Stimulated activated CD8-positive, alpha-beta memory T cell treated with anti-CD3 and anti-CD28 coated beads, Interleukin-2, amount 100 ng/mL, for 1 hour (primary cell): ENCODE measurements at regions not wholly inside any gene's neighbourhood (a gene's known extent, or its start where the extent isn't known, plus 50 kb on each side); places are given as distances from the start of the nearest gene placed in this dataset.
"Not testable (repeated sequence)": the region's sequence is repeated elsewhere in the genome, so short reads cannot be mapped to it uniquely, and the experiment has no call there.

Experiments used
- DNase-seq, 2 donors: peaks; one replicate each; pipeline ENCODE4 v3.0.0-alpha.2; 2020; ENCODE audit warnings: low read depth in 2 of 2

DNA sequence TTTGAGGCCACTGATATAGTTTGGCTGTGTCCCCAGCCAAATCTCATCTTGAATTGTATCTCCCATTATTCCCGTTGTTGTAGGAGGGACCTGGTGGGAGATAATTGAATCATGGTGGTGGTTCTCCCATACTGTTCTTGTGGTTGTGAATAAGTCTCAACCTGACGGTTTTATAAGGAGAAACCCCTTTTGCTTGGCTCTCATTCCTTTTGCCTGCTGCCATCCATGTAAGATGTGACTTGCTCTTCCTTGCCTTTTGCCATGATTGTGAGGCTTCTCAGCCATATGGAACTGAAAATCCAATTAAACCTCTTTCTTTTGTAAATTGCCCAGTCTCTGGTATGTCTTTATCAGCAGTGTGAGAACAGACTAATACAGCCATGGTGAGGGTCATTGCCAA lies 431.6 kb upstream of the ID2 start:
- not testable (repeated sequence) for DNase-seq

DNA sequence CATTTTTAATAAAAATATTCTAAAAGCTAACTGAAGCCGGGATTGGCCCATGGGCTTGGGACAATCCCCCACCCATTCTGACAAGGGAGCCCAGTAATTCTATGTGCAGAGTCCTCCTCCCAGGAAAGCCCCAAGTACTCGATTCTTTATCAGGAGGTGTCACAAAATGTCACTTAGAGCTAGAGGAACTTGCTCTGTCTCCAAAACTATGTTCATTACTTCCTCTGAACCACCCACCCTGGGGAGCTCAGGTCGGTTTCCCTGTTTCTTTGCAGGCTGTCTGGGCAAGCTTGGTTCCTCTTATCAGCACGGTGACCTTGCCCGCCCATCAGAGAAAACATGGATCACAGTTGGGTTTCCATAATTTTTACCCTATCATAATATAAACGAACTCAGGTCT lies 430.6 kb upstream of the ID2 start:
- no peak for DNase-seq

DNA sequence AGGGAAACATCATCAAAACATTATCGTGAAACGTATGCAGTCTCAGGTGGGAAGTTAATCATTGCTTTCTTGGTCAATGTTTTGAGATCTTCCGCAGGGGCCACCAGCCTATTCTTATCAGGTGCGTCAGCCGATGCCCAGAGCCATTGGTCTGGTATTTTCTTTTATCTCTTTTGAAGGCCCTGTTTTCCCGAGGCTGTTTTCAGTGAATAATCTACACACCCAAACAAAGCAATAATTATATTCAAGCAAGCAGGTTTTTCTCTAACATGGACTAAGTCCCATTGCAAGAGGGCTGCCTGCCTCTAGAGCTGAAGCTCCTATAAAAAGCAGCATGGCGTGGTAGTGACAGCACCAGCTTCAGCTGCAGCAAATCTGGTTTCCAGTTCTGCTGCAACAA lies 430.0 kb upstream of the ID2 start:
- no peak for DNase-seq

DNA sequence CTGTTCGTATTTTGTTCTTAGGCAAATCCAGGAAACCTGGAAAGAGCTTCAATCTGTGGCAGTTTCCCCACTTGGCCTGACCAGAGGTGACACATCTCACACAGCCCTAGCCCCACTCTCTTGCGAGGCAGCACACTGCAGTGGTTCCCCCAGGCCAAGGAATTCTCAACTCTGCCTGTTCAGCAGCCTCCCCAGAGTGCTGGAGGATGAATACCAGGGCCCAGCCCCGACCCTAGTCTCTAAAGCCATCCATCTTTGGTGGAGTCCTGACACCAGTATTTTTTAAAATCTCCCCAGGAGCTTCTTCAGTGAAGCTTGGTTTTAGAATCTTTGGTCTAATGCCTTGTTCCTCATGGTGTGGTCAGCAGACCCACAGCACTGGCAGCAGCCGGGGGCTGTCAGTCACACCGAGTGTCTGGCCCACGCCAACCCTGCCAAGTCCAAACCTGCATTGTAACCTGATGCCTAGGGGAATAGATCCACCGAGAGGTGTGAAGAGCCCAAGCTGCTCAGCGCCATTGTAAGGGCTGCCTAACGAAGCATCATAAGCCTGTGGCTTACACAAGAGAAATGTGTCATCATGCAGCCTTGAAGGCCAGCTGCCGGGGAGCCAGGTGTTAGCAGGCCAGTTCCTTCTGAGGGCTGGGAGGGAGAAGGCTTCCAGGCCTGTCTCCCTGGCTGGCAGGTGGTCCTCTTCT lies 428.7 kb upstream of the ID2 start:
- no peak for DNase-seq

DNA sequence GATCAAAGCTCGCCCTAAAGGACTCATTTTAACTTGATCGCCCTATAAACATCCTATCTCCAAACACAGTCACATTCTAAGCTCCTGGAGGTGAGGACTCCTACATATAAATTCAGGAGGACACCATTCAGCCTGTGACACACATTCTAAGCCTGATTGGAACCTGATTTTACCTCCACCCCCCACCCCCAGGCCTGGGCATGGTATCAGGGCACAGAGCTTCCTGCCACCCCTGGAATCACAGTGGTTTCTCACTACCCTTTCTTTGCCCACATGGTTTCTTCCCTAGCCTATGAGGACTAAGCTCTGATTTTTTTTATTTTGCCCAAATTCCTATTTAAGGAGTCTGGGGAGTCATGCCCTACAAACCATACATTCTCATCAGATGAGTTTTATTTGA lies 428.1 kb upstream of the ID2 start:
- no peak for DNase-seq

DNA sequence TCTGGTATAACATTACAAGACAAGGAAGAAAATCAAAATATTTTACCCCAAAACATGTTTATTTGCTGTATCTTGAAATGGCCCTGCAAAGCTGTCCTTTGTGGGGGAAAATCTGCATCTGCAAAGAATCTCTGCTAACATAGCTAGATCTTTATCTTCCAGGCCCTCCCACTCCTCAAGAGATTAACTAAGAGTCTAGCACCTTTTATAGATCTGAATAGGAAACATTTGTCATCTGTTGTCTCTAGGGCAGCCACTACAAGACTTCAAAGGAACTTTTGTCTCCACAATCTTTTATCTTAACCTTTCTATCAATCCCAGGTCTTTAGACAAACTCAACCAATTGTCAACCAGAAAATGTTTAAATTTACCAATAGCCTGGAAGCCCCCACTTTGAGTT lies 427.6 kb upstream of the ID2 start:
- DNase-seq = not testable (repeated sequence)

DNA sequence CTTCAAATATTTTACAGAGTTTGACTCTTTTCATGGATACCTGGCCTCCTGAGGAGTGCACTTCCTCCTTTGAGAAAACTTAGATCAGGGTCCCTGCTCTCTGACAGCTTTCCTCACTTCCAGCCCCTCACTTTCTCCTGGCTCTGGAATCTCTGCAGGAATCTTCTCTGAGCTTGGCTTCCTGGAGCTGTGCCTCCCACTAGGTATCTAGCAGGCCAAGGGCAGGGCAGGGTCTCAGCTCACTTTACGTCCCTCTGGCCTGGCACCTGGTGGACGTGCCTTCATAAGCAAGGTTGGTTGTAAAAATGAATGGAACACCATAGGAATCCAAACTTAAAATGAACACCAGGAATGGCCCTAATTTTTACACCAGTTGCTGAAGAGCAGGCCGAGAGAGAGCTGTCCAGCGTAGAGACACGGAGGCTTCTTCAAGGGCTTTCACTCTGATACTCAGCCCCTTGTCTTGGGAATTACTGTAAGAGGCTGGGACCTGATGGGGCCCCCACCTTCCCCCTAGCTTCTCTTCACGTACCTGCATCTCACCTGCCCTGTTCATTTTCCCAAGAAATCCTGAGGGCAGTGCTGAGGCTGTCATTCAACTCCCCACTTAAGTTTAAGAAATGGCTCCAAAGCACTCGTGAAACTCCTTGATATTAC lies 426.9 kb upstream of the ID2 start:
- DNase-seq = no peak

DNA sequence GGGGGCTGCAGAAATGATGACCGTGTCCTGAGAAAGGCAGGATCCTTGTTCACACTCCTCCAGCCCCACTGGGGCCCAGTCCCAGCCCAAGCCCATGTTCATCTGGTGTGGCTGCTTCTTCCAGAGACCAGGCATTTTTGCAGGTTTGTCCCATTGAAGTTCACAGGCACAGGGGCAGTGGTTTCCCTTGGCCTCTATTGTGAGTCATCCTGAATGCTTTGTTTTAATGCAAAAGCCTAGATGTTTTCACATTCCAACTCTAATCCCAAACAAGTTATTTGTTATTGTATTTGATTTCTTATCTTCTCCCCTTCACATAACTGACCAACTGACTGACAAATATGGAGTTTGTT lies 426.4 kb upstream of the ID2 start:
- no peak for DNase-seq

DNA sequence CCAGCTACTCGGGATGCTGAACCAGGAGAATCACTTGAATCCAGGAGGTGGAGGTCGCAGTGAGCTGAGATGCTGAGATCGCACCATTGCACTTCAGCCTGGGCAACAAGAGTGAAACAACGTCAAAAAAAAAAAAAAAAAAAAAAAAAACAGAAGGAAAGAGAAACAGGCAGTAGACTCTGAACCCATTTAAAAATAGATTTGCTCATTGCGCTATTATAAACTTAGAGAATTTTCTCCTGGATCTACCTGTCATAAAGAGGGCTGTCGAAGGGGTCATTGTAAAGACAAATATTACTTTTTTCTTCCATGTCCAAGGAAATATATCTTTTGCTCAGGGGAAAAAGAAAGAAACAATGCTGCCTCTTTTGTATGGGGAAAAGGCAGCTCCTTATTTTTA lies 425.0 kb upstream of the ID2 start:
- no peak for DNase-seq

DNA sequence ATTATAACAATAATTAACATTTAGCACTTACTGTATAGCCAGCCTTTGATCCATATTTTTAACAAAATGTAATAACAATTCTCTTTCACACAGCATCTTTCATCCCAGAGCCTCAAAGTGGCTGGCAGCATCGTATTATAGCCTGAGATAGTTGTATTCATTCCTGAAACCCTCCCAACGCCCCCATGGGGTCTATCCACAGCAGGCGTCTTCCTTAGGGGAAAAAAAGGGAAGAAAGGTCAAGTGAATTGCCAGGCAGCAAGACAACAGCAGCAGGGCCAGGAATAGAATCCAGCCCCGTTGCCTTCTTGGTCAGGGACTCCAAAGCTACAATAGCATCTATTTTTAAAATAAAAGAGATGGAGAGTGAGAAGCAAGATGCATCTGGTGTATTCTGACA lies 424.4 kb upstream of the ID2 start:
- no peak for DNase-seq

DNA sequence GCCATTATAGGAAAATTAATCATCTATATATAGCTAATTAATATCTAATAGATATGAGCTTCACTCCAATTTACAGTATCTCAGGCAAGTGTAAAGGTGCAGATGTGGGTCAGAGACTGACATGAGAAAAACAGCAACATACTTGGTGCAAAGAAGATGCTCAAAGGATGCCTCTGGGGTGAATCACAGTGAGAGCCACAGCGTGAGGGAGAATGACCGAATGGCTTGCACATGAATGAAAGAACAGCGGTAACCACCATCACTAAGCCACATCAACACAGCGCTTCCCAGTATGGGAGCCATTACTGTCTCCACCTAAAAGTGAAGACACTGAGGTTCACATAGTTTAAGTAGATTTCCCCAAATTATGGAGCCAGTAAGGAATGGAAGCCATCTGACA lies 423.4 kb upstream of the ID2 start:
- no peak for DNase-seq

DNA sequence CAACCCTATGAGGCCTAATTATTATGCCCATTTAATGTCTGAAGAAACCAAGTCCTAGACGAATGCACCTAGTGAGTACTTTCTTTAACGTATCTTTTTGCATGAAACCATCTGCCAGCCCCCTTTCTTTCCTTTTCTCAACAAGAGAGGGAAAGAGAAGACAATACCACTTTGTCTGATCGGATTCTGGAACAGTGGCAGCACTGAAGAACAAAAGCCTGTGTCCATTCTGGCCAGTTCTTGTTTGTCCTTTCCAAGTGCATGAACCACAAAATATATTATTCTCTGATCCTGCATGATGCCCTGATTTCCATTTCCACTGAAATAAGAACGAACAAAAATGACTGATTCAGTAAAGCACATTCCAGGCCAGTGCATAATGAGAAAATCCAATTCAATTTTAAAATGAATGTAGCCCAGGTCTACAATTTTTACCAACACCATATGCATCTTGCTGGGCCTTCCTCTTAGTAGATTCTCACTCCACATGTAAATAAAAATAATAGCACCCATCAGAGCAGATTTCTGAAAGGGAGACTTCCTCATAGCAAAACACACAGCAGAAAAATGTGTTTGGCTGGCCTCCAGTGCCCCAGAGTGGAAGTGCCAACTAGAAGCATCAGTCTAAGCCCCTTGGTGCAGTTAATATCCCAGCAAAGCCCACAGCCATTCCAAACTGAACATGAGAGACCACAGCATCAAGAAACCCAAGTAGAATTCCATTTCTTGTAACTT lies 422.6 kb upstream of the ID2 start:
- DNase-seq = no peak

DNA sequence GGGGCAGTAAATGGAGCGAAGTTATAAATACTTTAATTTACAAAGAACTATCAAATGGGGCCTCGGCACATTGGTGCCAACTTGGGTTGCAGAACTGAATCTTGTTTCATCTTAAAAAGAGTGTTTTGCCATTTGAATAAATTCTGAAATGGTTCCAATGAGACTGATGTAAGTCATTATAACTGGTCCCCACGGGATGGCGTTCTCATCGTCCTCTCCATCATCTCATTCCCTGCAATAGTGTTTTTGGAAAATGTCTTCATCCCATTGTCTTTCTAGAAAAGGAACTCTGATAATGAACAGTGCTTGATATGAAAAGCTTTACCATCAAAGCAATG lies 422.0 kb upstream of the ID2 start:
- no peak for DNase-seq

DNA sequence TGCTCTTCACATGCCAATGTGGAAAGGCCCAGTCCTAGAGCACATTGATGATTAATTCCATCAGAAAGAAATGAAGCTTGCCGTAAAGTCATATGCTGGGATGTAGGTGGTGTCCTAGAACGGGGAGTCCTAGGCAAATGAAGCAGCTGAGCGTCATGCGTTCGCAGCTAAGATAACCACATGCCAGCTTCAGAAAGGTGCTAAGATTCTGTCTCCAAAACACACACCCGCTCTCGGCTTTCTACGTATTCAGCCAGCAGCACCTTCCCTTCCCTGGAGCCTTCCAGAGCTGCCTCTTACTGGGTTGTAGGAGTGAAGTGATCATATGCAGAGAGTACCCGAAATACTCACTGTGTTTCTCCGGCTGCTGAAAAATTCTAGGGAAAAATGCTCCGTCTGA lies 421.6 kb upstream of the ID2 start:
- no peak for DNase-seq

DNA sequence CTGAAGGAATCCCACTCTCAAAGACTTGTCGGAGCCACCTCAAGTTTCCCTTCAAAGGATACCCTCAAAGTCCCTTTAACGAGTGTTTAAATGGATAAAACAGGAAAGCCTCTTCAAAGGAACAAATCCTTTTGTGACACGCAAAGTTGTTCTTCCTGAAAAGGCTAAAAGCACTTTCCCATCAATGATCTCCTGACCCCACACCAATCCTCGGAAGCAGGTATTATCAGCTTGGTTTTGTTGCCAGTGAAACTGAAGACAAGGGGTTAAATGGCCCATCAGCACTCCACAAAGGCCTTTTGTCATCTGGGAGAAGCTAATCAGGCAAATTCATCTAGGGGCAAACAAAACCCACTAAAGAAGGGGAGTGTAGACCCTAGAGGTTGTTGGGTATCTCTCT lies 418.0 kb upstream of the ID2 start:
- no peak for DNase-seq

DNA sequence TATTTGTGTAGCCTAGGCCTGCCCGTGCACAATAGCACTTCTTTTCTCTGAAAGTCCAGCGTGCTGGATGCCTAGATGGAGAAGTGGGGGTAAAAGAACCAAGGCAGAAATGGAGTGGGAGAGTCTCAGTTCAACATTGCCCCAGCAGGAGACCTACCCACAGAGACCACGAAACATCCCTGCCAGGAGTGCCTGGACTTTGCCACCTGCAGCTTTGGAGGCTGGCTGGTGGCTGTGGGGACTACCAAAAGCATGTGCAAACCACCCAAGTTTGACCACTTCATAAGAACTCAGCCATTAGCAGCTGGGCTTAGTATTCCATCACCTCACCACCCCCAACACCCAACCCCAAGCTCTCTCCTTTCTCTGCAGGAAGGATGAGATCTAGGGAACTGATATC lies 416.9 kb upstream of the ID2 start:
- DNase-seq = no peak

DNA sequence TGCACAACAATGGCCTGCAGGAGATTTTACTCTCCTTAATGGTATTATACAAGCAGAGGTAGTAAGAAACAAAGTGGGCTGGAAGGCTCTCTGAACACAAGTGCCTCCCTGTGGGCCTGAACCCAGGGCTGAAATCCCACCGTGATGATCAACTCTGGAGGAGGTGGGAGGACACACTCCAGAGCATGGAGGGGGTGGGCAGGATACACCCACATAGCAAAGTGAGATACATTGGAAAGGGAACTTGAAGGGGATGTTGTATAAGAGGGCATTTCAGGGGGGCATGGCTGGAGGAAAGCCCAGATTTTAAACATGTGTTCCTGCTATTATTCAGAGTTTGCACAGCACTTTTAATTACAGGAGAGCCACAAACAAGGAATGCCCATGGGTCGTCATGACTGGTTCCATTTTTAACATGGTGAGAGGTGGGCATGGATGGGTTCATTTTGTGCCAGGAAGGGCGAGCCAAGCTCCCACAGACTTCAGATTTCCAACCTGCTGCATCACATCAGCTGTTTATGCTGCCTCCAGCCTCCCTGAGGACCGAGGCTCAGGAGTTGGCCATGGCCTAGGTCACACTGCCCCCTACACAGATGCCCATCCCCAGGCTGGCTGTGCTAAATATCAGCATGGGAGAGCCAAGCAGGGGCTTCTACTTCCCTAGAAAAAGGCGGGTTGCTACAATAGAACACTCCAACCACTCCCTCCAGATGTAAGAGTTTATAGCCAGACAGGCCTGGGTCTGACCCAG lies 416.2 kb upstream of the ID2 start:
- DNase-seq = no peak

DNA sequence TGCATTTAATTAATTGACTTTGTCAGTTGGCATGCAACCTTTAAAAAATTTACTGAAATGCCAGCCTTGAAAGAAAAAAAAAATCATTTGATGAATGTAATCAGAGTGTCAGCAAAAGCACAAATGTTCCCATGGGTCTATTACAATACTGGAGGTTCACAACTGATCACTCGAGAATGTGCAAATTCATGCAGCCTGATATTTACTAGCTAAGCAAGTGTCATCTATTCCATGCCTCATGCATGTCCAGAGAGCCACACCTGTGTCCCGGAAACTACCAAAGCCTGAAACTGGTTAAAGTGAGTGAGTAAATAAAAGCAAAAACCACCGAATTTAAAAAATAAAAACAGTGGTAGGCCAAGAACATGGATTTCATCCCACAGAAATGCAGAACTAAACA lies 415.3 kb upstream of the ID2 start:
- no peak for DNase-seq

DNA sequence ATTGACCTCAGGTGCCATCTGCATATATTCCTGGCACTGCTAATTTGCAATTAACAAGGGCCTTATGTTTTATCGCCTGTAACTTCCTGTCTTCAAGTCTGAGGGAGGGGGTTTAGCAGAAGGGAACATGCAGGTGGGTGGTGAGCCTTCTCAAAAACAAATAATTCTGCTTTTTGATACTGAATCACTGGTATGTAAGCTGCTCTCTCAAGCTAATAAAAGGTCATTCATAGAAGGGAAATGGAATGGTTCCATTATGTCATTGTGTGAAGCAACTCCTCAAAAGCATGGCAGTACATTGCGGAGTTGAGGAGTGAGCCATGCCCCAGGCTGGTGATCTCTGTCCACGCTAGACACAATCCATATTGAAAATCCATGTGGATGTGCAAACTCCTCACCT lies 414.8 kb upstream of the ID2 start:
- DNase-seq = no peak

DNA sequence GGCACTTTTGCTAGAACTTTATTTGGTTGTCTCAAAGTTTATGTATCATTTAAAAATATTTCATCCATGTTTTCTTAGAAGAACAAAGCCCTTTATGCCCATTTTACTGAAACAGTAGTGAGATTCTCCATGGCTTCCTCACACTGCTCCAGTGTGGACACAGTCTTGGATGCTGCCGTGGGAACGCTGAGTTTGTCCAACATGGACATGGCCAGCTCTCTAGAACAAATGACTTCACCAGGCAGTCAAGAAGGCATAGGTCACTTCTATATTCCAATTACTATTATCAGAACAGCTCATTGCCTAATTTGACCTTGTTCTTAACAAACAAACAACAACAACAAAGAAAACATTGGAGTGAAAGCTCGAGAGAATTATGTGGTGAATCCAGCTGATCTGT lies 414.1 kb upstream of the ID2 start:
- DNase-seq = no peak

DNA sequence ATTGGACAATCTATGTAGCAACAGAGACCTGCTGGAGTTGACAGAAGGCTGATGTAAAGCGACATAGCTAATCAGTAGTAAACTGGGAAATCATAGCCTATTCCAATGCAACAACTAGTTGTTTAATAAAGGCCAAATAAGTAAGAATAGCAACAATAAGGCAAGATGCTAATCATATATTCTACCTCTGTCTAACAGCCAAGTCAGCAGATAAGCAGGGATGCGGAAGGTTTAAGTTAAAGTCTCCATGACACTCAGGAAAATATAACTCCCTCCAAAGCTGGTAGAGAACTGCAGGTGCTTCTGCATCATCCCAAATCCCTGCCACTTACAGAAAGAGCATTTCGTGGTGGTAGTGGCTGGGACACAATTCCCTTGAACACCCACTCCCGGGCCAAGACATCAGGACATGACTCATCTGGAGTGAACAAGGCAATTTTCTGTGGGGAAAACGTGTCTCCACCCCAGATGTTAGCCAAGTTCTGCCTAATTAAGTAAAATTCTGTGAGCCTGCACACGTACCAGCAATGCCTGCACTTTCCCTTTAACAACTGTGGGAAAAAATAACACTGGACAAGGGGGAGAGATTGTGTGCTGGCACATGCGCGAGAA lies 413.6 kb upstream of the ID2 start:
- DNase-seq = no peak

DNA sequence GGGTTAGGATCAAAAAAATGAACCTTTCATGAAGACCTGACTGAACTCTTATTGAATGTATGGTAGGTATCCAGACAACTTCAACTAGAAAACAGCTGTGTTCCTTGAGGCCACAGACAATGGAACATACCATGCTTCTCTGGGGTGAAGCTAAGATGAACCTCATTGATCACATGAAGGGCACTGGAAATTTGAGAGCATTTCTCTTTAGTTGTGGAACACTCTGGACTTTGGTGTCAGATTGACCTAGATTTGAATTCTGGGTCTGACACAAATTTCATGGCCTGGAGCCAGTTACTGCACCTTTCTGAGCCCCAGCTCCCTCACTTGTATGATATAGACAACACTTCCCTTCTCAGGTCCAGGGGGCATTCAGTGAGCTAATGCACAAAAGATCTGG lies 411.2 kb upstream of the ID2 start:
- DNase-seq = no peak
